ENCODE measurements at regions not wholly inside any gene's neighbourhood (a gene's known extent, or its start where the extent isn't known, plus 50 kb on each side); places are given as distances from the start of the nearest gene placed in this dataset.

- Mint-ChIP-seq H3K4me3 (no peak overlapping the region), H3K36me3 (no peaks in the 10 kb centered on the region), H3K27me3 (ENCODE audit: low read depth) (no peaks in the 10 kb centered on the region), H3K9me3 (no peaks in the 10 kb centered on the region), H3K4me1 (peaks cover 3% of the 10 kb centered on the region), H3K27ac (no peak overlapping the region)
- TF ChIP-seq CTCF (IDR thresholded peaks at IDR 0.05; ENCODE audit: unreplicated experiment): no peak
- no peak for DNase-seq (ENCODE audit: low spot score in 2 of 2, unreplicated experiment in 2 of 2)
Observed at GRCh38 chr11:95711945-95712221, 77.7 kb downstream of the FAM76B start.

GRCh38 chr11:95711162-95711944 lies 78.2 kb downstream of the FAM76B start:
- no peak overlapping the region for H3K27ac Mint-ChIP-seq
- H3K27me3 Mint-ChIP-seq (ENCODE audit: low read depth): no peaks in the 10 kb centered on the region
- no peaks in the 10 kb centered on the region for H3K9me3 Mint-ChIP-seq
- H3K4me1 Mint-ChIP-seq: peaks cover 5% of the 10 kb centered on the region
- no peaks in the 10 kb centered on the region for H3K36me3 Mint-ChIP-seq
- DNase-seq (ENCODE audit: low spot score in 2 of 2, unreplicated experiment in 2 of 2): no peak
- no peak overlapping the region for H3K4me3 Mint-ChIP-seq
- no peak for TF ChIP-seq CTCF (IDR thresholded peaks at IDR 0.05; ENCODE audit: unreplicated experiment)

GRCh38 chr11:95708681-95709080 lies 80.9 kb downstream of the FAM76B start:
- no peaks in the 10 kb centered on the region for H3K36me3 Mint-ChIP-seq
- H3K4me1 Mint-ChIP-seq: peaks cover 5% of the 10 kb centered on the region
- no peak overlapping the region for H3K4me3 Mint-ChIP-seq
- no peak for TF ChIP-seq CTCF (IDR thresholded peaks at IDR 0.05; ENCODE audit: unreplicated experiment)
- H3K9me3 Mint-ChIP-seq: no peaks in the 10 kb centered on the region
- H3K27me3 Mint-ChIP-seq (ENCODE audit: low read depth): no peaks in the 10 kb centered on the region
- no peak for DNase-seq (ENCODE audit: low spot score in 2 of 2, unreplicated experiment in 2 of 2)
- H3K27ac Mint-ChIP-seq: no peak overlapping the region

GRCh38 chr11:95706974-95707387 lies 82.6 kb downstream of the FAM76B start:
- no peak overlapping the region for H3K27ac Mint-ChIP-seq
- H3K4me3 Mint-ChIP-seq: no peak overlapping the region
- H3K27me3 Mint-ChIP-seq (ENCODE audit: low read depth): no peaks in the 10 kb centered on the region
- H3K4me1 Mint-ChIP-seq: peaks cover 5% of the 10 kb centered on the region
- TF ChIP-seq CTCF (IDR thresholded peaks at IDR 0.05; ENCODE audit: unreplicated experiment): no peak
- no peak for DNase-seq (ENCODE audit: low spot score in 2 of 2, unreplicated experiment in 2 of 2)
- H3K9me3 Mint-ChIP-seq: no peaks in the 10 kb centered on the region
- no peaks in the 10 kb centered on the region for H3K36me3 Mint-ChIP-seq

GRCh38 chr11:95705485-95706124 lies 84.0 kb downstream of the FAM76B start:
- Mint-ChIP-seq H3K9me3 (no peaks in the 10 kb centered on the region), H3K27me3 (ENCODE audit: low read depth) (no peaks in the 10 kb centered on the region), H3K4me3 (no peak overlapping the region), H3K4me1 (peaks cover 14% of the 10 kb centered on the region), H3K27ac (no peak overlapping the region), H3K36me3 (no peaks in the 10 kb centered on the region)
- peak; percentile 87 for TF ChIP-seq CTCF (IDR thresholded peaks at IDR 0.05; ENCODE audit: unreplicated experiment)
- DNase-seq (ENCODE audit: low spot score in 2 of 2, unreplicated experiment in 2 of 2): peak; percentile 67 to 84
